ENCODE measurements at regions not wholly inside any gene's neighbourhood (a gene's known extent, or its start where the extent isn't known, plus 50 kb on each side); places are given as distances from the start of the nearest gene placed in this dataset.

- no peak for DNase-seq (ENCODE audit: low read depth)
- TF ChIP-seq CTCF (IDR thresholded peaks at IDR 0.05; ENCODE audit: low read length, missing control alignments), result no peak
- no peak overlapping the region for H3K4me3 ChIP-seq (replicated peaks; ENCODE audit: low read depth, low read length)
Observed at GRCh38 chr2:150156415-150156814, 331.1 kb downstream of the RND3 start.

GRCh38 chr2:150154308-150154797, 333.1 kb downstream of the RND3 start:
- TF ChIP-seq CTCF (IDR thresholded peaks at IDR 0.05; ENCODE audit: low read length, missing control alignments), result no peak
- DNase-seq (ENCODE audit: low read depth), result no peak
- H3K4me3 ChIP-seq (replicated peaks; ENCODE audit: low read depth, low read length), result no peak overlapping the region

- no peak for DNase-seq (ENCODE audit: low read depth)
Observed at GRCh38 chr2:150153646-150154307, 333.7 kb downstream of the RND3 start.

GRCh38 chr2:150152230-150152629, 335.2 kb downstream of the RND3 start:
- TF ChIP-seq CTCF (IDR thresholded peaks at IDR 0.05; ENCODE audit: low read length, missing control alignments), result no peak
- DNase-seq (ENCODE audit: low read depth), result no peak
- no peak overlapping the region for H3K4me3 ChIP-seq (replicated peaks; ENCODE audit: low read depth, low read length)

More at GRCh38 chr2:150153646-150154307, 333.7 kb downstream of the RND3 start:
- no peak for TF ChIP-seq CTCF (IDR thresholded peaks at IDR 0.05; ENCODE audit: low read length, missing control alignments)
- no peak overlapping the region for H3K4me3 ChIP-seq (replicated peaks; ENCODE audit: low read depth, low read length)

GRCh38 chr2:150150144-150150543, 337.3 kb downstream of the RND3 start:
- H3K4me3 ChIP-seq (replicated peaks; ENCODE audit: low read depth, low read length), result no peak overlapping the region

GRCh38 chr2:150147889-150148683, 339.4 kb downstream of the RND3 start:
- H3K4me3 ChIP-seq (replicated peaks; ENCODE audit: low read depth, low read length), result no peak overlapping the region
- peak; percentile 50 for DNase-seq (ENCODE audit: low read depth)
- TF ChIP-seq CTCF (IDR thresholded peaks at IDR 0.05; ENCODE audit: low read length, missing control alignments), result no peak

More at GRCh38 chr2:150150144-150150543, 337.3 kb downstream of the RND3 start:
- no peak for DNase-seq (ENCODE audit: low read depth)
- no peak for TF ChIP-seq CTCF (IDR thresholded peaks at IDR 0.05; ENCODE audit: low read length, missing control alignments)
